GM13977 (cell line): ENCODE measurements at regions not wholly inside any gene's neighbourhood (a gene's known extent, or its start where the extent isn't known, plus 50 kb on each side); places are given as distances from the start of the nearest gene placed in this dataset.

Experiments used
- DNase-seq: peaks from one replicate; pipeline ENCODE4 v3.0.0; 2012; ENCODE audit warnings: low spot score
- in situ Hi-C: fragments of 300-500 bp; cut with MboI; formaldehyde crosslinking; loops from one replicate; pipeline ENCODE4 v1.12.0; 2022; ENCODE audit warnings: low sequenced_read_pairs, low pct_unique_long_range_greater_than_20kb, mixed read lengths, inconsistent platforms; ENCODE audit not compliant: unreplicated experiment
- TF ChIP-seq, protein P1 (sequence below): IDR thresholded peaks from 2 replicates; pipeline ENCODE4 v1.5.1; 2012; ENCODE audit warnings: mild to moderate bottlenecking, control low read depth; ENCODE audit not compliant: insufficient read depth; ENCODE audit errors: extremely low read depth, missing control alignments

DNA sequence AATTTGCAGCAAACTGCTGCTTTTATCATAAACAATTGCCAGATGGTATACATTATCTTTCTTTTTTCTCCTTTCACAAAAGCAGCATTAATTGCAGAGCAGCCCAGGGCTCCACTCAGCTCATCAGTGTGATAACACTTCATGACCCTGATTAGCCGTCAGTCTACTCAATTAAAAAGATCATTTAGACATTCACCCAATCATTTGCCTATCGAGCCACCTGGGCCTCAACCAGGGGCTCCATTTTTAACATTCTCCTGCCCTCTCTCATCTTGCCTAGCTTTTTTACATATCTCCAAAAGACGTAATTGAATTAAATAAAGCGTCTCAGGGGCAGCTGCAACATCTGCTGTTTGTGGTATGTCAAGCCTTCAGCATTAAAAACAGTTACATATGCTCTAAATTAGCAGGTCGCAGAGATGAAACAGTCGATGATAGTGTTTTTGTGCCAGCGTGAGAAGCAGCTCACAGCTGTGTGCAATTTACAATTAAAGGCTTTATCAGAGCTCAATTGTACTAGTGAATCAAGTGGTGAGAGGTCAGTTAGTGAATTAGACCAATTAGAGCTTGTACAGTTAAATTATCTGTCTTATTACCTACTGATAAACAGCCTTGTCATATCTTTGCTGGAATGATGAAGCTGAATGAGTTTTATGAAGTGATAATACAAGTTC, 522.5 kb downstream of the ETV1 start:
- in situ Hi-C loops, result no loop called here
- no peak for DNase-seq
- TF ChIP-seq, protein P1, sequence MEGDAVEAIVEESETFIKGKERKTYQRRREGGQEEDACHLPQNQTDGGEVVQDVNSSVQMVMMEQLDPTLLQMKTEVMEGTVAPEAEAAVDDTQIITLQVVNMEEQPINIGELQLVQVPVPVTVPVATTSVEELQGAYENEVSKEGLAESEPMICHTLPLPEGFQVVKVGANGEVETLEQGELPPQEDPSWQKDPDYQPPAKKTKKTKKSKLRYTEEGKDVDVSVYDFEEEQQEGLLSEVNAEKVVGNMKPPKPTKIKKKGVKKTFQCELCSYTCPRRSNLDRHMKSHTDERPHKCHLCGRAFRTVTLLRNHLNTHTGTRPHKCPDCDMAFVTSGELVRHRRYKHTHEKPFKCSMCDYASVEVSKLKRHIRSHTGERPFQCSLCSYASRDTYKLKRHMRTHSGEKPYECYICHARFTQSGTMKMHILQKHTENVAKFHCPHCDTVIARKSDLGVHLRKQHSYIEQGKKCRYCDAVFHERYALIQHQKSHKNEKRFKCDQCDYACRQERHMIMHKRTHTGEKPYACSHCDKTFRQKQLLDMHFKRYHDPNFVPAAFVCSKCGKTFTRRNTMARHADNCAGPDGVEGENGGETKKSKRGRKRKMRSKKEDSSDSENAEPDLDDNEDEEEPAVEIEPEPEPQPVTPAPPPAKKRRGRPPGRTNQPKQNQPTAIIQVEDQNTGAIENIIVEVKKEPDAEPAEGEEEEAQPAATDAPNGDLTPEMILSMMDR, result no peak

DNA sequence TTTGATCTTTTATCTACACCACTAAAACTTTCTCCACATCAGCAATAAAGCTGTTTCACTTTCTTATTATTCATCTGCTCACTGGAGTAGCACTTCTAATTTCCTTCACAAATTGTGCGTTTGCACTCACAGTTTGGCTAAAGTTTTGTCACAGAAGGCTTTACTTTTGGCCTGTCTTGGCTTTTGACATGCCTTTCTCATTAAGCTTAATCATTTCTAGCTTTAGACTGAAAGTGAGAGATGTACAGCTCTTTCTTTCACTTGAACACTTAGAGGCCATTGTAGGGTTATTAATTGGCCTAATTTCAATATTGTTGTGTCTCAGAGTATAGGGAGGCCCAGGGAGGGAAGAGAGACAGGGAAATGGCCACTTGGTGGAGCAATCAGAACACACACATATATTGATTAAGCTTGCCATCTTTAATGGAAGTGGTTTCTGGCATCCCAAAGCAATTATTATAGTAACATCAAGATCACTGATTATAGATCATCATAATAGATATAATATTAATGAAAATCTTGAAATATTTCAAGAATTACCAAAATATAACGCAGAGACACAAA, 512.5 kb downstream of the ETV1 start:
- TF ChIP-seq, protein P1, result no peak
- in situ Hi-C loops, result no loop called here

DNA sequence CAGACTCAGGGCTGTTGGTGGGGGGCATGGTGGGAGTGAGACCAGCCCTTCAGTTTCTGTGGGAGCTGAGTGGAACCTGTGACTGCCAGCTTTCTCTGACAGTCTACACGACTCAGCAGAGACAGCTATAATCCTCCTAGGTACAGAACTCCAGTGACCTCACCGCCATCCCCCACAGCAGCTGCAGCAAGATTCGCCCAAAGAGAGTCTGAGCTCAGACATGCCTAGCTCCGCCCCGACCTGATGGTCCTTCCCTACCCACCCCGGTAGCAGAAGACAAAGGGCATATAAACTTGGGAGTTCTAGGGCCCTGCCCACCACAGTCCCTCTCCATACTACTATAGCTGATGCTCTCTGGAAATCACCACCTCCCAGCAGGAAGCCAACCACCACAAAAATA, 500.1 kb downstream of the ETV1 start:
- no peak for DNase-seq
- in situ Hi-C loops, result no loop called here
- TF ChIP-seq, protein P1, result no peak

More for the DNA sequence above, 512.5 kb downstream of the ETV1 start:
- no peak for DNase-seq

DNA sequence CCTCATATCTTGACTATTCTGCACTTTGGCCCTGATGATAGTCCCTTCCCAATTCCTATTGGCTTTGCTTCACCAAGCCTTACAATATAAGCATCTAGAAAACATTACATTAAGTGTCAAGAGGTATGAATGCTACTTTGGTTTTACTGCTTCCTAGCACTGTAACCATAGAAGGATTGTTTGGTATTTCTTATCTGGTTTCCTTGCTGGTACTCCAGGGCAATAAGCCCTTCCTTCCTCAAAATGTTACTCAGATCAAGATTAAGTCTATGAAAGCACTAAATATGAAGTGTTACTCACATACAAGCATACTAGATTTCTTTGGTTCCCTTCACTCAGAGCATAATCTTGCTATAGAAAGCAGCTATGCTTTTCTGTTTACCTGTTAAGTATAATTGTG, 492.5 kb downstream of the ETV1 start:
- no peak for DNase-seq
- in situ Hi-C loops, result no loop called here
- TF ChIP-seq, protein P1, result no peak

DNA sequence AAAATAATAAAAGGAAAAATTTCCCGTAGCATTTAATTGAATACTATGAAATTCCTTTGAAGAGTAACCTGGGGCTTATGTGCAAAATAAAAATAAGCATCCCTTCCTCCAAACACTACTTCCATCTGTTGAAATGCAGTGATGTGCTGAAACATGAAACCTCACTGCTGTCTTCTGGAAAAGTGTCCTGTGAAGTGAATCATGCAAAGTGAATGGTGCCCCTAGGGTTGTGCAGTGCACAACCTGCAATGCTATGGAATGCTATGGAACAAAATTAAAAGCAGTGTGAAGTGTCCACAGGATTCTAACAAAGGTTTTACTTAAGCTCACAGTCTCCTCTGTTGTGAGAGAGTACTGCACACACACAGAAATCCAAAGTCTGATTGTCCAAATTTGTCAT, 480.9 kb downstream of the ETV1 start:
- in situ Hi-C loops, result no loop called here
- TF ChIP-seq, protein P1, result no peak
- no peak for DNase-seq

DNA sequence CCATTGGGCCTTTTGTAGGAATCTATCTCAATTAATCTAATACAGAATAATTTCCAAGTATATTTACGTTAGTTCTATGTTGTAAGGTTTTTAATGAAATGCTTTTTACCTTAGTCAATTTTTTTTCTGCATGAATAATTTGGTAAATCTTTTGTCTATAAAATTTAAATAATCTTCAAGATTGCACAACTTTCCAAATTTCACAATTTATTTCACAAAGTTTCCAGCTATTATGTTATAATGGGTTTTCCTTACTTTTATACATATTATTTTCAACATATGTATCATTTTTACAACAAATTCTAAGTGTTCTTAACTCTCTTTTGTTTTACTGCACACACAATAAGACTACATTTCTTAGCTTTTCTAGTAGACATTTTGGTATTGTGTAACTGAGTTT, 470.7 kb downstream of the ETV1 start:
- in situ Hi-C loops, result no loop called here
- TF ChIP-seq, protein P1, result no peak
- no peak for DNase-seq
